ENCODE measurements at regions not wholly inside any gene's neighbourhood (a gene's known extent, or its start where the extent isn't known, plus 50 kb on each side); places are given as distances from the start of the nearest gene placed in this dataset.

DNA sequence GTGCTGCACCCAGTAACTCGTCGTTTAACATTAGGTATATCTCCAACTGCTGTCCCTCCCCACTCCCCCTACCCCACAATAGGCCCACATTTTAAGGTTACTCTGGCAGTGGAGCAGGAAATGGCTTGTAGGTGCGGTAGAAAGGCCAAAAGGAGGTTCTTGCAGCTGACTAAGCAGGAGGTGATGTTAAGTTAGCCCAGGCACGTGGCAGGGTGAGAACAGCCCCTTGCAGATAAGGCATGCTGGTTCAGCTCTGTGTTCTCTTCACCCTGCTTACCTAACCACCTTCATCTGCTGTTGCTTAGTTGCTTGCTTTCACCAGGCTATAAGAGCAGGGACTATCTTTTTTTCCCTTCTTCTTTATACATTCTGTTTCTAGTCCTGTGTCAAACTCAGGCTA lies 1082.8 kb upstream of the RBFOX1 start:
- TF ChIP-seq, protein P1, sequence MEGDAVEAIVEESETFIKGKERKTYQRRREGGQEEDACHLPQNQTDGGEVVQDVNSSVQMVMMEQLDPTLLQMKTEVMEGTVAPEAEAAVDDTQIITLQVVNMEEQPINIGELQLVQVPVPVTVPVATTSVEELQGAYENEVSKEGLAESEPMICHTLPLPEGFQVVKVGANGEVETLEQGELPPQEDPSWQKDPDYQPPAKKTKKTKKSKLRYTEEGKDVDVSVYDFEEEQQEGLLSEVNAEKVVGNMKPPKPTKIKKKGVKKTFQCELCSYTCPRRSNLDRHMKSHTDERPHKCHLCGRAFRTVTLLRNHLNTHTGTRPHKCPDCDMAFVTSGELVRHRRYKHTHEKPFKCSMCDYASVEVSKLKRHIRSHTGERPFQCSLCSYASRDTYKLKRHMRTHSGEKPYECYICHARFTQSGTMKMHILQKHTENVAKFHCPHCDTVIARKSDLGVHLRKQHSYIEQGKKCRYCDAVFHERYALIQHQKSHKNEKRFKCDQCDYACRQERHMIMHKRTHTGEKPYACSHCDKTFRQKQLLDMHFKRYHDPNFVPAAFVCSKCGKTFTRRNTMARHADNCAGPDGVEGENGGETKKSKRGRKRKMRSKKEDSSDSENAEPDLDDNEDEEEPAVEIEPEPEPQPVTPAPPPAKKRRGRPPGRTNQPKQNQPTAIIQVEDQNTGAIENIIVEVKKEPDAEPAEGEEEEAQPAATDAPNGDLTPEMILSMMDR (IDR thresholded peaks at IDR 0.05): no peak
- TF ChIP-seq POLR2A (IDR thresholded peaks at IDR 0.05): no peak

Data from uterus (tissue), 2 donors.